Mucosa of rectum (tissue), 2 donors: ENCODE measurements at regions not wholly inside any gene's neighbourhood (a gene's known extent, or its start where the extent isn't known, plus 50 kb on each side); places are given as distances from the start of the nearest gene placed in this dataset.
"Not testable (repeated sequence)": the region's sequence is repeated elsewhere in the genome, so short reads cannot be mapped to it uniquely, and the experiment has no call there.

Source experiments
- H3K27ac ChIP-seq, 2 donors: one replicate each; pipeline ENCODE4 v1.7.0; 2013; ENCODE audit warnings: inconsistent platforms in 2 of 2, low read depth in 2 of 2, low read length in 2 of 2
- H3K27me3 ChIP-seq, 2 donors: one replicate each; pipeline ENCODE4 v1.7.0; 2013; ENCODE audit warnings: low read length in 2 of 2; ENCODE audit not compliant: control insufficient read depth in 2 of 2, insufficient read depth in 2 of 2
- H3K36me3 ChIP-seq, 2 donors: one replicate each; pipeline ENCODE4 v1.7.0; 2013; ENCODE audit warnings: low read length in 2 of 2; ENCODE audit not compliant: control insufficient read depth in 2 of 2, insufficient read depth in 2 of 2
- H3K4me1 ChIP-seq, 2 donors: one replicate each; pipeline ENCODE4 v1.7.0; 2013; ENCODE audit warnings: low read length in 2 of 2, mild to moderate bottlenecking in 1 of 2; ENCODE audit not compliant: control insufficient read depth in 2 of 2, insufficient read depth in 2 of 2
- H3K4me3 ChIP-seq, 2 donors: one replicate each; pipeline ENCODE4 v1.7.0; 2013; ENCODE audit warnings: low read length in 2 of 2
- H3K9ac ChIP-seq, 2 donors: one replicate each; pipeline ENCODE4 v1.7.0; 2013; ENCODE audit warnings: low read length in 2 of 2, low read depth in 1 of 2, mild to moderate bottlenecking in 1 of 2
- H3K9me3 ChIP-seq, 2 donors: one replicate each; pipeline ENCODE4 v1.7.0; 2013; ENCODE audit warnings: low read length in 2 of 2; ENCODE audit not compliant: control insufficient read depth in 2 of 2
- donor health status: healthy.
- donor health status: Normal muscosa, but diverticular disease.

DNA sequence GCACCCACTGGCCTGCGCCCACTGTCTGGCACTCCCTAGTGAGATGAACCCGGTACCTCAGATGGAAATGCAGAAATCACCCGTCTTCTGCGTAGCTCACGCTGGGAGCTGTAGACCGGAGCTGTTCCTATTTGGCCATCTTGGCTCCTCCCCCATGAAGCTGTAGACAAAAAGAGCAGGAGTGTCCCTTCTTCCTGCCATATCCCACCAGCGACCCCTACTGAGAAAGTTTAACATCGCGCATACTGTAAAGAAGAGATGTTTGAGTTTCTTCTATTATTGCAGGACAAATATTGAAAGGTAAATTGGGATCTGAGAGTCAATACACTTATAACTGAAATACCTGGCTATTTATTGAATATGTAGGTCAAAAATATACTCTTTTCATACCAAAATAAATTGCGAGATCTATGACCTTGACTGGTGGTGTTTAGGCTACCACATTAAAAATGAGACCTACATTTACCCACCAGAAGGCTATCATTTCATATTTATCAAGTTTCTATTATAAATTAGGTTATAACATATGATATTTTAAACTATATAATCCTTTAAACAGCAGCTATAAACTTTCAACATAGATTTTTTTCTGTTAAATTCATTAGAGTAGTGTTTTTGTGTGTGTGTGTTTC, 586.3 kb downstream of the HTR1B start:
- Histone ChIP-seq H3K4me3 (peak overlapping the region; percentile 31 to 55), H3K9me3 (no peaks in the 10 kb centered on the region), H3K27ac (no peak overlapping the region)

DNA sequence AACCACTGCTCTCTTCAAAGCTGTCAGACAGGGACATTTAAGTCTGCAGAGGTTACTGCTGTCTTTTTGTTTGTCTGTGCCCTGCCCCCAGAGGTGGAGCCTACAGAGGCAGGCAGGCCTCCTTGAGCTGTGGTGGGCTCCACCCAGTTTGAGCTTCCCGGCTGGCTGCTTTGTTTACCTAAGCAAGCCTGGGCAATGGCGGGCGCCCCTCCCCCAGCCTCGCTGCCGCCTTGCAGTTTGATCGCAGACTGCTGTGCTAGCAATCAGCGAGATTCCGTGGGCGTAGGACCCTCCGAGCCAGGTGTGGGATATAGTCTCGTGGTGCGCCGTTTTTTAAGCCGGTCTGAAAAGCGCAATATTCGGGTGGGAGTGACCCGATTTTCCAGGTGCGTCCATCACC, 586.9 kb downstream of the HTR1B start:
- H3K4me1 ChIP-seq, H3K27me3 ChIP-seq, H3K36me3 ChIP-seq, H3K27ac ChIP-seq, H3K9me3 ChIP-seq, H3K9ac ChIP-seq, H3K4me3 ChIP-seq: not testable (repeated sequence)

More for the DNA sequence above, 586.3 kb downstream of the HTR1B start:
- Histone ChIP-seq H3K9ac (no peak overlapping the region), H3K36me3 (no peaks in the 10 kb centered on the region), H3K27me3 (no peaks in the 10 kb centered on the region), H3K4me1 (no peaks in the 10 kb centered on the region)

DNA sequence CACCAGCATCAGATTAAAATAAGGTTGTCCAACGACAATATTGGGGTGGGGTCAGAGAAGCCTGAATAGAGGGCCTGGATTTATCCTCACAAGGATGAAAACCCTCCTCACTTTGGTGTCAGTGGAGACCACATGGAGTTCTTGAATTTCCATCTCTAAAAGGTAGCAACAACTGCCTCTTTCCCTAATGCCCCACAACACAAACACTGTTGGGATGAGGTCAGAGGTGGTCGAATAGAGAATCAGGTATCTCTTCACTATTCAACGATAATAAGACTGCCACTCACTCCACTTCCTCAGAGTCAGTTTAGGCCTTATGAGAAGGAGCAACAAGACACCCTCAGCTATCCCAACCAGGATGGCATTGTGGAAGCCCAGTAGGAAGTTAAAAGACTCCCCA, 596.1 kb downstream of the HTR1B start:
- no peaks in the 10 kb centered on the region for H3K36me3 ChIP-seq
- no peaks in the 10 kb centered on the region for H3K4me1 ChIP-seq

DNA sequence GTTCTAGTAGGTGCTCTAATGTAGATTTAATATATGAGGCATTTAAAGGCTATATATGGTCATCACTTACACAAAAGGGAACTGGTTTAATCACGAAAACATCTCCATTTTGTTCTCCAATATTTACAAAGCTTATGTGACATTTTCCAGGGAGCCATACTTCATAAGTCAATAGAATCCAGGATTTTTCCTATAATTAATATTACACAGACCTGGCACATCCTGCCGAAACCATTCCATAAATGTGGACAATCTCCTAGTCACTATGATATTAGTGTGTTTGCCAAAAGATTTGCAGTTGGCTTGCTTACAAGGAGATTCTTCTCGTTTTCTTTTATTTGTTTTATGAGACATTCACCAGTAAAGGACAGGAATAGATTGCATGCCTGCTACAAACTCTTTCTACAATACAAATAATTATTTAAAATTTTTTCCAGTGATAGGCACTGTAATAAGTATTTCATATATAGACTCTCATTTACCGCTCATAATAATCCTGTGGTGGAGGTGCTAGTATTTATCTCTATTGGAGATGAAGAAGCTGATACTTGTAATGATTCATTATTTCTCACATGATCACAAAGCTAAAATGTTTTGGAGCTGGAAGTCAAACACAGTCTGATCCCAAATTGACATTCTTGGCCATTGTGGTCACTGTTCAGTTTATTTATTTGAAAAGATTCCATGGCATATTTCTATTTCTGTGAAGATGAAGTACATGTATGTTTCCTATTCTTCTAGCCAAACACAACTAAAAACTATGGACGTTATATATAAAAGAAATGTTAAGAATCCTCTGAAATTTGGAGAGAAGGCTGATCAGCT, 597.0 kb downstream of the HTR1B start:
- H3K4me3 ChIP-seq = no peak overlapping the region
- no peaks in the 10 kb centered on the region for H3K9me3 ChIP-seq
- H3K27me3 ChIP-seq = no peaks in the 10 kb centered on the region
- H3K36me3 ChIP-seq = no peaks in the 10 kb centered on the region
- no peaks in the 10 kb centered on the region for H3K4me1 ChIP-seq
- H3K9ac ChIP-seq = no peak overlapping the region
- H3K27ac ChIP-seq = no peak overlapping the region

More for the DNA sequence above, 596.1 kb downstream of the HTR1B start:
- Histone ChIP-seq H3K9ac (no peak overlapping the region), H3K27ac (no peak overlapping the region), H3K27me3 (no peaks in the 10 kb centered on the region), H3K4me3 (no peak overlapping the region), H3K9me3 (no peaks in the 10 kb centered on the region)

DNA sequence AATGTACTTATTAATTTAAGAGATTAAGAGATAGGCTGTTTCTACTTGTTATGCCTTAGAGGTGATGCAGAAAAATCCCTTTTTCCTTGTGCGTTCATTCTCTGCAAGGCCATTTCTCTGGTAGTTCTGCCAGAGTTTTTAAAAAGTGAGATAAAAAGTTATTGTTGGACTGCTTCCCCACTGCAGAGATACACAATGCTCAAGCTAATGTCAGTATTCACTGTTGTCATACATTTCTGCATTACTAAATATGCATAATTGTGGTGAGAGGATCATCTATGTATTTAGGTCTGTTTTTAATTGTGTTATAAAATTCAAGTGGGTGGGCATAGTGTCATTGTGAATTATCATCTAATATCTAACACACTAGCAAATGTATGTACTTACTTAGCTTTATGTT, 600.4 kb downstream of the HTR1B start:
- H3K36me3 ChIP-seq = no peaks in the 10 kb centered on the region
- H3K4me3 ChIP-seq = no peak overlapping the region
- no peak overlapping the region for H3K27ac ChIP-seq
- H3K4me1 ChIP-seq = no peaks in the 10 kb centered on the region
- no peaks in the 10 kb centered on the region for H3K27me3 ChIP-seq
- H3K9me3 ChIP-seq = no peaks in the 10 kb centered on the region
- no peak overlapping the region for H3K9ac ChIP-seq

DNA sequence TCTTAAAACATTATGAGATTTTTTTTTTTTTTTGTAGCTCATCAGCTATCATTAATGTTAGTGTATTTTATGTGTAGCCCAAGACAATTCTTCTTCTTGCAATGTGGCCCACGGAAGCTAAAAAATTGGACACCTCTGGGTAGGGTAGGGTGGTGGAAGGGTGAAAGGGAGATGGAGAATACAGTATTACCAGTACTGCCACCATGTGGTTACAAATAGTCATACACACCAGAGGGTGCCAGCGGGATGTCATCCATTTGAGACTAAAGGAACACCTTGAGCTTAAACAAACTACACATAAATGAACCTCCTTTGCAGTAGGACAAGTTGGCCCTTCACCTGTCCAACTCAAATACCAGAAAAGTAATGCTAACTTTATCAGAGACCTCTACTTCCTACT, 601.9 kb downstream of the HTR1B start:
- Histone ChIP-seq H3K9me3 (no peaks in the 10 kb centered on the region), H3K27ac (no peak overlapping the region), H3K27me3 (no peaks in the 10 kb centered on the region), H3K4me3 (no peak overlapping the region), H3K4me1 (no peaks in the 10 kb centered on the region), H3K9ac (no peak overlapping the region), H3K36me3 (no peaks in the 10 kb centered on the region)

DNA sequence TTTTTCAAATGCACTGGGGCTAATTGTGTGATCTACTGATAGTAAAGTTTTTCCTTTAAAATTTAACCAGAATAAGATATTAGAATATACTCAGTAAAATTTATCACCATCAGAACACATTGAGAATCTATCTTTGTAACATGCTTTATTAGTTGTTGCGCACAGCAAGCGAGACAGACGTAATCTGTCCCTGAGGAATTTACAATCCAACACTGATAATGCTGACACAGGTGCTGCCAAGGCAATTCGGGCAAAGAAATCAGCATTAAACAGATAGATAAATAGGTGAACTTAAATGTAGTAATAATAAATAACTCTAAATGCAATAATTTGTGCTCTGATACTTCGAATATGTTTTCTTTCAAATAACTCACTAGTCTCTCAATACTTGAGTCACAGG, 607.2 kb downstream of the HTR1B start:
- H3K27me3 ChIP-seq = no peaks in the 10 kb centered on the region
- H3K9me3 ChIP-seq = no peaks in the 10 kb centered on the region
- no peaks in the 10 kb centered on the region for H3K4me1 ChIP-seq
- no peaks in the 10 kb centered on the region for H3K36me3 ChIP-seq
- H3K27ac ChIP-seq = no peak overlapping the region
- H3K9ac ChIP-seq = no peak overlapping the region
- H3K4me3 ChIP-seq = no peak overlapping the region

DNA sequence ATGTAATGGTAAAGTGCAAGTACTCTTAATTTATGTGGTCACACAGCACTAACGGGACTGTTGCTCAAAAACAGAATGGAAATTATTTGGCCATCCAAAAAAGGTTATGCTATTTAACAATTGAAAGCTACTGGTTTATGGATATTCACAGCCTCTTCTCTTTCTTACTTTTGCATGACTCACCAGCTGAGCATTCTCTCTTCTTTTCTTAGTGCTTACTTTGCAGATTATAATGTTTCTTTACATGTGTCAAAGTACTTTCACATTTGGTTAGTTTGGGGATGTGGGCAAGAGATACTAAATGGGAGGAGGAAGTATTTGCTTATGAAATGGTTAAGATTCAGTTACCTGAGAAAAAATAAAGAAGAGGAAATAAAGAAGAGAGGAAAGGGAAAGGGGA, 610.5 kb downstream of the HTR1B start:
- no peaks in the 10 kb centered on the region for H3K9me3 ChIP-seq
- no peaks in the 10 kb centered on the region for H3K36me3 ChIP-seq
- no peaks in the 10 kb centered on the region for H3K27me3 ChIP-seq
- H3K4me1 ChIP-seq = no peaks in the 10 kb centered on the region
- no peak overlapping the region for H3K27ac ChIP-seq
- no peak overlapping the region for H3K4me3 ChIP-seq
- H3K9ac ChIP-seq = no peak overlapping the region

DNA sequence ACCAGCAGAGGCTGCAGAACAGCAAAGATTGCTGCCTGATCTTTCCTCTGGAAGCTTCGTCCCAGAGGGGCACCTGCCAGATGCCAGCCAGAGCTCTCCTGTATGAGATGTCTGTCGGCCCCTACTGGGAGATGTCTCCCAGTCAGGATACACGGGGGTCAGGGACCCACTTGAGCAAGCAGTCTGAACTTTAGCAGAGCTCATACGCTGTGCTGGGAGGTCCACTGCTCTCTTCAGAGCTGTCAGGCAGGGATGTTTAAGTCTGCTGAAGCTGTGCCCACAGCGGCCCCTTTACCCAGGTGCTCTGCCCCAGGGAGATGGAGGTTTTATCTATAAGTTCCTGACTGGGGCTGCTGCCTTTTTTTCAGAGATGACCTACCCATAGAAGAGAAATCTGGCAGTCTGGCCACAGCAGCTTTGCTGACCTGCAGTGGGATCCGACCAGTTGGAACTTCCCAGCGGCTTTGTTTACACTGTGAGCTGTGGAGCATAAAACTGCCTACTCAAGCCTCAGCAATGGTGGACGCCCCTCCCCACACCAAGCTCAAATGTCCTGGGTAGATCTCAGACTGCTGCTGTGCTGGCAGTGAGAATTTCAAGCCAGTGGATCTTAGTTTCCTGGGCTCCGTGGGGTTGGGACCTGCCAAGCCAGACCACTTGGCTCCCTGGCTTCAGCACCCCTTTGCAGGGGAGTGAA, 613.9 kb downstream of the HTR1B start:
- not testable (repeated sequence) for H3K4me1 ChIP-seq, H3K27ac ChIP-seq, H3K4me3 ChIP-seq, H3K27me3 ChIP-seq, H3K9me3 ChIP-seq, H3K36me3 ChIP-seq, H3K9ac ChIP-seq

DNA sequence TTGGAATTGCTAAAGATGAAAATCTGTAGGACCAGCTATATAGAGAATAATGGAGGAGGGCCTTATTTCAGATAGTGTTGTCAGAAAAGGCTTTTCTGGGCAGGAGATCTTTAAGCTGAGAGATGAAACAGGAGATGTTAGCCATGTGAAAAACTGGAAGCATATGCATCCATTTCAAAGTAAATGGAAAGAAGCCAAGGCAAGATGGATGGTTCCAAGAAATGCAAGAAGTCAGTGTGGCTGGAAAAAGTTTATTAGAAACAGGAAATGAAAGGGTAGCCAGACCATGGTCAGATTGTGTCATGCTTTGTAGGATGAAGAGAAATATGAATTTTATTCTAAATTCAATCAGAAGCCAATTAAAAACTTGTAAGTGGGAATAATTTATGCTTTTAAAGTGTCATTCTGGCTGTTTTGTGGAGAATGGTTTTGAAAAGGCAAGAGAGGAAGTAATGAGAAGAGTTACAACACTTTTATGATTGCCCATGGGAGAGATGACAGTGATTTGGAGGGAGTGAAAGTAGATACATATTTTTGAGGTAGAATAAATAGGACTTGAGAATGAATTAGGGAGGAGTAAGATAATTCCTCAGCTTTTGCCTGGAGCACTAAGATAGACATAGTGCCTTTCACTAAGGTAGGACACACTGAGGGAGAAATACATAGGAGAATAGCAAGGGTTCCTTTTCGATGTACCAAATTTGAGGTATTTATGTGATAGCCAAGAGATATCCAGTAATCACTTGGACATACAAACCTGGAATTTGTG, 620.1 kb downstream of the HTR1B start:
- Histone ChIP-seq H3K27ac (no peak overlapping the region), H3K9ac (no peak overlapping the region), H3K9me3 (no peaks in the 10 kb centered on the region), H3K27me3 (no peaks in the 10 kb centered on the region), H3K4me1 (no peaks in the 10 kb centered on the region), H3K4me3 (no peak overlapping the region), H3K36me3 (no peaks in the 10 kb centered on the region)
